Motor neuron (in vitro differentiated cells): ENCODE measurements at regions not wholly inside any gene's neighbourhood (a gene's known extent, or its start where the extent isn't known, plus 50 kb on each side); places are given as distances from the start of the nearest gene placed in this dataset.

Source experiments
- ATAC-seq, 8 experiments: fragments of 200-7000 bp; cut with Tn5 transposase; replicated peaks in 6 of 8; 2 replicates each; pipeline ENCODE4 v1.8.0; 2021; ENCODE audit warnings: mild to moderate bottlenecking in 8 of 8, moderate library complexity in 8 of 8
- H3K27ac ChIP-seq, 2 donors: fragments of 250-450 bp; sonication (Bioruptor Pico); 2 replicates each; pipeline ENCODE4 v1.9.0; 2021; ENCODE audit warnings: antibody characterized with exemption in 2 of 2, mild to moderate bottlenecking in 2 of 2, moderate library complexity in 1 of 2
- H3K4me1 ChIP-seq, 2 donors: fragments of 250-450 bp; sonication (Bioruptor Pico); replicated peaks in 1 of 2; 2 replicates each; pipeline ENCODE4 v1.6.1; 2021; ENCODE audit warnings: antibody characterized with exemption in 2 of 2, mild to moderate bottlenecking in 2 of 2, moderate library complexity in 1 of 2
- H3K4me3 ChIP-seq, 5 donors: fragments of 250-450 bp; sonication (Bioruptor Pico); 2 replicates each; pipeline ENCODE4 v1.9.0; 2021; ENCODE audit warnings: antibody characterized with exemption in 5 of 5, mild to moderate bottlenecking in 5 of 5, moderate library complexity in 4 of 5
- WGBS, 10 experiments: fragments of 450-650 bp; shearing (Covaris generic); methylation state at CpG; one replicate each; pipeline ENCODE4 v1.0.0; 2022; 5-methylcytosine and 5-hydroxymethylcytosine counted together
- in situ Hi-C, 9 experiments: fragments of 400-800 bp; cut with MboI; loops; one replicate each; pipeline ENCODE4 v1.15.0; 2021; ENCODE audit warnings: low sequenced_read_pairs in 9 of 9, low pct_unique_long_range_greater_than_20kb in 2 of 9; ENCODE audit not compliant: unreplicated experiment in 9 of 9

GRCh38 chr6:90874931-90875330 is 288.1 kb upstream of the MAP3K7 start:
- in situ Hi-C loops = loop anchor here in 1 of 9 experiments (25.0 kb wide), 1 partner anchor 263 kb away; no protein-coding TSS in a partner anchor
- ATAC-seq = no peak
- Histone ChIP-seq H3K4me3 (no peak overlapping the region), H3K27ac (no peak overlapping the region), H3K4me1 (peaks cover 0 to 3% of the 10 kb centered on the region in 2 donors)
- WGBS, 10 experiments = 0 to 100% (median 80%) methylated on average over 1 to 4 of the region's 4 CpGs; no CpG with 5 or more reads in 1 of the 10 experiments

- Histone ChIP-seq H3K4me1 (peaks cover 0 to 3% of the 10 kb centered on the region in 2 donors), H3K27ac (no peak overlapping the region), H3K4me3 (no peak overlapping the region)
- in situ Hi-C loops = no loop called here
- ATAC-seq = peak in 2 of 8 experiments; percentile 50 to 63
- WGBS, 10 experiments = 0 to 96% (median 83%) methylated on average over 2 to 8 of the region's 8 CpGs
Observed at GRCh38 chr6:90872981-90873380, 286.1 kb upstream of the MAP3K7 start.

- Histone ChIP-seq H3K27ac (no peak overlapping the region), H3K4me3 (no peak overlapping the region), H3K4me1 (peaks cover 0 to 2% of the 10 kb centered on the region in 2 donors)
- no peak for ATAC-seq
- in situ Hi-C loops = no loop called here
- WGBS, 10 experiments = 0 to 100% (median 33%) methylated on average over 1 of the region's 1 CpG; no CpG with 5 or more reads in 2 of the 10 experiments
Observed at GRCh38 chr6:90870561-90870960, 283.7 kb upstream of the MAP3K7 start.

GRCh38 chr6:90868656-90869055 is 281.8 kb upstream of the MAP3K7 start:
- in situ Hi-C loops = no loop called here

GRCh38 chr6:90868256-90868655 is 281.4 kb upstream of the MAP3K7 start:
- no peak for ATAC-seq
- 17 to 100% (median 87%) methylated on average over 1 of the region's 1 CpG; no CpG with 5 or more reads in 6 of the 10 experiments for WGBS, 10 experiments

More at GRCh38 chr6:90868656-90869055, 281.8 kb upstream of the MAP3K7 start:
- ATAC-seq = no peak
- Histone ChIP-seq H3K4me3 (no peak overlapping the region), H3K4me1 (no peaks in the 10 kb centered on the region), H3K27ac (no peak overlapping the region)
- 0 to 100% (median 54%) methylated on average over 1 to 2 of the region's 2 CpGs; no CpG with 5 or more reads in 3 of the 10 experiments for WGBS, 10 experiments

GRCh38 chr6:90865513-90865912 is 278.6 kb upstream of the MAP3K7 start:
- peaks cover 0 to 8% of the 10 kb centered on the region in 2 donors for H3K4me1 ChIP-seq
- ATAC-seq = no peak
- in situ Hi-C loops = no loop called here
- WGBS, 10 experiments = 0 to 95% (median 77%) methylated on average over 1 to 3 of the region's 3 CpGs
- H3K4me3 ChIP-seq = no peak overlapping the region
- H3K27ac ChIP-seq = no peak overlapping the region

More at GRCh38 chr6:90868256-90868655, 281.4 kb upstream of the MAP3K7 start:
- peaks cover 0 to 3% of the 10 kb centered on the region in 2 donors for H3K4me1 ChIP-seq
- H3K27ac ChIP-seq = no peak overlapping the region
- no peak overlapping the region for H3K4me3 ChIP-seq
- in situ Hi-C loops = no loop called here

GRCh38 chr6:90863043-90863442 is 276.2 kb upstream of the MAP3K7 start:
- in situ Hi-C loops = no loop called here
- Histone ChIP-seq H3K27ac (no peak overlapping the region), H3K4me1 (peaks cover 0 to 15% of the 10 kb centered on the region in 2 donors), H3K4me3 (no peak overlapping the region)
- 40 to 100% (median 80%) methylated on average over 1 of the region's 1 CpG; no CpG with 5 or more reads in 1 of the 10 experiments for WGBS, 10 experiments
- ATAC-seq = peak in 5 of 8 experiments; percentile 33 to 87 (median 71)

- peak in 1 of 8 experiments; percentile 31 for ATAC-seq
- Histone ChIP-seq H3K4me1 (peaks cover 0 to 15% of the 10 kb centered on the region in 2 donors), H3K4me3 (no peak overlapping the region), H3K27ac (no peak overlapping the region)
- in situ Hi-C loops = no loop called here
- WGBS, 10 experiments = 0 to 94% (median 82%) methylated on average over 2 to 4 of the region's 5 CpGs; no CpG with 5 or more reads in 2 of the 10 experiments
Observed at GRCh38 chr6:90860822-90861601, 274.1 kb upstream of the MAP3K7 start.

- 0 to 100% (median 70%) methylated on average over 1 to 6 of the region's 6 CpGs; no CpG with 5 or more reads in 2 of the 10 experiments for WGBS, 10 experiments
- Histone ChIP-seq H3K27ac (no peak overlapping the region), H3K4me3 (no peak overlapping the region), H3K4me1 (peaks cover 0 to 15% of the 10 kb centered on the region in 2 donors)
- peak in 7 of 8 experiments; percentile 35 to 87 (median 78) for ATAC-seq
- in situ Hi-C loops = no loop called here
Observed at GRCh38 chr6:90859612-90860011, 272.7 kb upstream of the MAP3K7 start.

GRCh38 chr6:90859056-90859455 is 272.2 kb upstream of the MAP3K7 start:
- ATAC-seq = peak in 1 of 8 experiments; percentile 16
- no peak overlapping the region for H3K4me3 ChIP-seq
- in situ Hi-C loops = no loop called here
- peaks cover 0 to 15% of the 10 kb centered on the region in 2 donors for H3K4me1 ChIP-seq
- 0 to 100% (median 33%) methylated on average over 1 to 5 of the region's 7 CpGs; no CpG with 5 or more reads in 3 of the 10 experiments for WGBS, 10 experiments
- H3K27ac ChIP-seq = no peak overlapping the region

GRCh38 chr6:90849686-90850085 is 262.8 kb upstream of the MAP3K7 start:
- in situ Hi-C loops = no loop called here
- WGBS, 10 experiments = 0 to 86% (median 62%) methylated on average over 1 to 3 of the region's 3 CpGs; no CpG with 5 or more reads in 3 of the 10 experiments
- ATAC-seq = no peak
- Histone ChIP-seq H3K27ac (no peak overlapping the region), H3K4me3 (no peak overlapping the region), H3K4me1 (no peaks in the 10 kb centered on the region)

- Histone ChIP-seq H3K4me1 (no peaks in the 10 kb centered on the region), H3K4me3 (no peak overlapping the region), H3K27ac (no peak overlapping the region)
- no peak for ATAC-seq
- in situ Hi-C loops = no loop called here
Observed at GRCh38 chr6:90846824-90847223, 260.0 kb upstream of the MAP3K7 start.

GRCh38 chr6:90835596-90836212 is 248.8 kb upstream of the MAP3K7 start:
- H3K4me1 ChIP-seq = peaks cover 0 to 2% of the 10 kb centered on the region in 2 donors
- in situ Hi-C loops = no loop called here
- no peak for ATAC-seq
- no peak overlapping the region for H3K4me3 ChIP-seq
- no peak overlapping the region for H3K27ac ChIP-seq
- 0 to 84% (median 54%) methylated on average over 1 to 5 of the region's 6 CpGs; no CpG with 5 or more reads in 2 of the 10 experiments for WGBS, 10 experiments
